ENCODE measurements at regions not wholly inside any gene's neighbourhood (a gene's known extent, or its start where the extent isn't known, plus 50 kb on each side); places are given as distances from the start of the nearest gene placed in this dataset.

DNA sequence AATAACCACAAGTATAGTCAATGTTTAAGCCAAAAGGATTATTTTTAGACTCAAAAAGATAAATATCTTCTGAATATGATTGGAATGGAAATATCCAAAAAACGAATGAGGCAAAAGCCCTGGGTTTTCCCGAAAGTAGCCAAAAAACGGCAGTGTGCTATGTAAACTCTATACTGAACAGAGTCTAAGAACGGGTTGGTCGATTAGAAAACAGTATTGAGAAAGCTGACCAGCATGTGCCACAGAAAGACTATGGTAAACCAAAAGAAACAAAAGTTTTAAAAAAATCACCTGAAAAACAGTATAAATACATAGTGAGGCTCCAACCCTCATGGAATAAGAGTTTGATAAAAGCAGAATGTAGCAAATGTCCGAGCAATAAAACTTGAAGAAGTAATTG lies 92.0 kb upstream of the DLGAP1 start:
- TF ChIP-seq CTCF (conservative IDR thresholded peaks at IDR 0.05) (no peak), ZFX (IDR thresholded peaks at IDR 0.05) (no peak)

All from C4-2B (cell line).